ENCODE measurements at regions not wholly inside any gene's neighbourhood (a gene's known extent, or its start where the extent isn't known, plus 50 kb on each side); places are given as distances from the start of the nearest gene placed in this dataset.

Small RNA genes in the stretch of these regions (small RNA-seq; reads per million reads assigned to genes)
- gene MIR6724-3: 0 reads per million in 6 experiments
- gene MIR6724-4: 0 reads per million in 6 experiments
- 0 reads per million in 6 experiments for gene RF01518
- 0 reads per million in 6 experiments for gene RNA5-8SN2
